H1 (cell line): ENCODE measurements at regions not wholly inside any gene's neighbourhood (a gene's known extent, or its start where the extent isn't known, plus 50 kb on each side); places are given as distances from the start of the nearest gene placed in this dataset.

Experiments
- CTCF ChIA-PET: fragments of 300-600 bp; sonication (Branson Sonifier 250); formaldehyde crosslinking; loops from one replicate; lab custom pipeline; 2021; ENCODE audit not compliant: partially characterized antibody; lab: Charles Lee
- POLR2A ChIA-PET: fragments of 300-600 bp; sonication (Branson Sonifier 250); formaldehyde crosslinking; loops from one replicate; lab custom pipeline; 2021; ENCODE audit warnings: inconsistent platforms; ENCODE audit not compliant: partially characterized antibody; lab: Charles Lee
- DNase-seq, 2 experiments: peaks; one replicate each; pipeline versions ENCODE4 v3.0.0 to v3.0.0-alpha.2; 2010 to 2022; ENCODE audit warnings: low spot score in 2 of 2, low read depth in 1 of 2, mixed read lengths in 1 of 2
- FAIRE-seq: peaks from 2 replicates; lab custom pipeline; 2011; peaks lifted over from hg19 to GRCh38; lab: Jason Lieb, UNC
- H2AFZ ChIP-seq: 2 replicates; pipeline ENCODE4 v1.8.1; 2012; ENCODE audit warnings: low read length, inconsistent platforms
- H2AK5ac ChIP-seq: 2 replicates; pipeline ENCODE4 v1.6.1; 2013; ENCODE audit warnings: low read depth, low read length
- H2BK120ac ChIP-seq: replicated peaks from 2 replicates; pipeline ENCODE3; 2013; ENCODE audit warnings: low read depth, low read length, inconsistent platforms
- H2BK12ac ChIP-seq: 2 replicates; pipeline ENCODE4 v1.6.1; 2013; ENCODE audit warnings: low read depth, low read length
- H2BK15ac ChIP-seq: 2 replicates; pipeline ENCODE4 v1.6.1; 2013; ENCODE audit warnings: low read length
- H2BK20ac ChIP-seq: 2 replicates; pipeline ENCODE4 v1.6.1; 2013; ENCODE audit warnings: low read length
- H2BK5ac ChIP-seq: 2 replicates; pipeline ENCODE4 v1.6.1; 2013; ENCODE audit warnings: low read depth, low read length
- H3K14ac ChIP-seq: 2 replicates; pipeline ENCODE4 v1.6.1; 2013; ENCODE audit warnings: inconsistent platforms; ENCODE audit not compliant: insufficient read length
- H3K18ac ChIP-seq: 2 replicates; pipeline ENCODE4 v1.6.1; 2013; ENCODE audit warnings: low read length; ENCODE audit errors: extremely low read depth
- H3K23ac ChIP-seq: 2 replicates; pipeline ENCODE4 v1.6.1; 2013; ENCODE audit warnings: inconsistent platforms; ENCODE audit not compliant: insufficient read length
- H3K23me2 ChIP-seq: 2 replicates; pipeline ENCODE4 v1.6.1; 2013; ENCODE audit warnings: low read depth, low read length
- H3K27ac ChIP-seq: 2 replicates; pipeline ENCODE4 v1.6.1; 2011; ENCODE audit warnings: low read depth, low read length, inconsistent platforms
- H3K27me3 ChIP-seq, 4 experiments: replicated peaks in 1 of 4; 1 replicate in 1 of 4; 2 replicates in 3 of 4; pipeline versions ENCODE4 v1.6.1 to v1.8.1; 2011 to 2013; ENCODE audit warnings: low read length in 3 of 4, mild to moderate bottlenecking in 3 of 4, inconsistent platforms in 2 of 4, mixed read lengths in 2 of 4, moderate library complexity in 1 of 4; ENCODE audit not compliant: control insufficient read depth in 3 of 4, insufficient read depth in 3 of 4; ENCODE audit errors: extremely low read depth in 1 of 4
- H3K36me3 ChIP-seq, 4 experiments: 2 replicates each; pipeline versions ENCODE4 v1.6.1 to v1.8.1; 2011 to 2013; ENCODE audit warnings: mild to moderate bottlenecking in 4 of 4, low read length in 3 of 4, moderate library complexity in 2 of 4, control low read depth in 1 of 4, inconsistent platforms in 1 of 4; ENCODE audit not compliant: insufficient read depth in 4 of 4, control insufficient read depth in 2 of 4
- H3K4ac ChIP-seq: replicated peaks from 2 replicates; pipeline ENCODE3; 2013; ENCODE audit warnings: low read length, low read depth, mixed read lengths, inconsistent platforms; ENCODE audit not compliant: insufficient read length
- H3K4me1 ChIP-seq, 4 experiments: replicated peaks in 1 of 4; 1 replicate in 1 of 4; 2 replicates in 3 of 4; pipeline versions ENCODE4 v1.6.1 to v1.8.1; 2011 to 2013; ENCODE audit warnings: low read length in 3 of 4, inconsistent platforms in 2 of 4, mixed read lengths in 1 of 4; ENCODE audit not compliant: insufficient read depth in 4 of 4, control insufficient read depth in 3 of 4
- H3K4me2 ChIP-seq, 2 experiments: 2 replicates each; pipeline versions ENCODE4 v1.6.1 to v1.8.1; 2011 to 2013; ENCODE audit warnings: low read depth in 2 of 2, low read length in 2 of 2, control low read depth in 1 of 2, inconsistent platforms in 1 of 2, mild to moderate bottlenecking in 1 of 2; ENCODE audit not compliant: insufficient read depth in 1 of 2
- H3K4me3 ChIP-seq, 4 experiments: fragments of 200-600, 300-600 bp in 1 of 4; sonication (generic), shearing (Covaris generic), sonication (Bioruptor Twin) in 1 of 4; 2 replicates each; pipeline versions ENCODE4 v1.5.1 to v1.8.1; 2011 to 2016; ENCODE audit warnings: low read length in 4 of 4, low read depth in 3 of 4, control low read depth in 2 of 4, inconsistent platforms in 2 of 4, mild to moderate bottlenecking in 2 of 4, mixed read lengths in 1 of 4, moderate library complexity in 1 of 4; ENCODE audit not compliant: insufficient read depth in 2 of 4; ENCODE audit errors: extremely low read depth in 1 of 4
- H3K56ac ChIP-seq: replicated peaks from 2 replicates; pipeline ENCODE3; 2013; ENCODE audit warnings: low read depth, mild to moderate bottlenecking, mixed read lengths, low read length, inconsistent platforms; ENCODE audit not compliant: insufficient read length
- H3K79me1 ChIP-seq: 2 replicates; pipeline ENCODE4 v1.6.1; 2013; ENCODE audit warnings: low read depth, low read length, control low read depth
- H3K79me2 ChIP-seq, 2 experiments: 2 replicates each; pipeline versions ENCODE4 v1.6.1 to v1.8.1; 2012 to 2013; ENCODE audit warnings: low read length in 2 of 2, mild to moderate bottlenecking in 2 of 2, inconsistent platforms in 1 of 2; ENCODE audit not compliant: insufficient read depth in 2 of 2, control insufficient read depth in 1 of 2
- H3K9ac ChIP-seq, 4 experiments: replicated peaks in 1 of 4; 1 replicate in 1 of 4; 2 replicates in 3 of 4; pipeline versions ENCODE4 v1.6.1 to v1.8.1; 2011 to 2013; ENCODE audit warnings: low read depth in 3 of 4, low read length in 3 of 4, control low read depth in 2 of 4, mild to moderate bottlenecking in 2 of 4, moderate library complexity in 2 of 4, inconsistent platforms in 1 of 4; ENCODE audit errors: extremely low read depth in 1 of 4
- H3K9me3 ChIP-seq, 2 experiments: 2 replicates each; pipeline versions ENCODE4 v1.6.1 to v1.8.1; 2012 to 2013; ENCODE audit warnings: mild to moderate bottlenecking in 2 of 2, moderate library complexity in 2 of 2, control low read depth in 1 of 2, inconsistent platforms in 1 of 2, low read depth in 1 of 2, low read length in 1 of 2, mixed read lengths in 1 of 2; ENCODE audit not compliant: insufficient read depth in 2 of 2
- H4K20me1 ChIP-seq, 2 experiments: replicated peaks in 1 of 2; 2 replicates each; pipeline versions ENCODE3 to v1.8.1; 2011 to 2013; ENCODE audit warnings: inconsistent platforms in 2 of 2, low read length in 2 of 2, mild to moderate bottlenecking in 1 of 2; ENCODE audit not compliant: insufficient read depth in 2 of 2, control insufficient read depth in 1 of 2
- H4K5ac ChIP-seq: 2 replicates; pipeline ENCODE4 v1.6.1; 2013; ENCODE audit warnings: low read length, low read depth, mixed read lengths, inconsistent platforms; ENCODE audit not compliant: insufficient read length
- H4K8ac ChIP-seq: 2 replicates; pipeline ENCODE4 v1.8.0; 2013; ENCODE audit warnings: mild to moderate bottlenecking, moderate library complexity, low read length, inconsistent platforms; ENCODE audit not compliant: insufficient read depth; ENCODE audit errors: extremely low read depth
- H4K91ac ChIP-seq: replicated peaks from 2 replicates; pipeline ENCODE3; 2013; ENCODE audit warnings: low read length, mixed read lengths, inconsistent platforms; ENCODE audit not compliant: insufficient read length
- BACH1 ChIP-seq: IDR thresholded peaks from 2 replicates; pipeline ENCODE4 v1.6.1; 2012; ENCODE audit warnings: low read length, improper control_type of control experiment
- BRCA1 ChIP-seq: IDR thresholded peaks from 2 replicates; pipeline ENCODE4 v1.6.1; 2012; ENCODE audit warnings: low read depth, low read length, improper control_type of control experiment
- CBX5 ChIP-seq: fragments of 300-800, 300-1000 bp; sonication (generic); IDR thresholded peaks from 2 replicates; pipeline ENCODE4 v1.7.1; 2016; ENCODE audit warnings: antibody characterized with exemption, low read length, low read depth
- CBX8 ChIP-seq: fragments of 300-800, 300-1000 bp; sonication (generic); IDR thresholded peaks from 2 replicates; pipeline ENCODE4 v1.7.1; 2016; ENCODE audit warnings: low read depth, low read length, borderline replicate concordance
- CTCF ChIP-seq, 3 experiments: IDR thresholded peaks; 1 replicate in 2 of 3; 2 replicates in 1 of 3; pipeline versions ENCODE4 v1.5.1 to v1.6.1; 2011; ENCODE audit warnings: low read length in 3 of 3, mild to moderate bottlenecking in 3 of 3, inconsistent platforms in 2 of 3, low read depth in 1 of 3, moderate library complexity in 1 of 3; ENCODE audit not compliant: insufficient read depth in 1 of 3; ENCODE audit errors: control extremely low read depth in 1 of 3
- GABPA ChIP-seq: IDR thresholded peaks from 2 replicates; pipeline ENCODE4 v1.6.1; 2011; ENCODE audit warnings: mild to moderate bottlenecking, low read length, moderate library complexity, borderline replicate concordance; ENCODE audit not compliant: insufficient read depth
- HDAC2 ChIP-seq, 2 experiments: fragments of 300-600 bp in 1 of 2; sonication (generic) in 1 of 2; IDR thresholded peaks; 2 replicates each; pipeline ENCODE4 v1.6.1; 2011 to 2012; ENCODE audit warnings: low read depth in 2 of 2, low read length in 2 of 2, mild to moderate bottlenecking in 2 of 2, moderate library complexity in 2 of 2, borderline replicate concordance in 1 of 2, inconsistent platforms in 1 of 2
- POLR2A ChIP-seq, 2 experiments: IDR thresholded peaks; 1 replicate in 1 of 2; 2 replicates in 1 of 2; pipeline ENCODE4 v1.6.1; 2011; ENCODE audit warnings: low read depth in 2 of 2, low read length in 2 of 2, mild to moderate bottlenecking in 2 of 2; ENCODE audit errors: control extremely low read depth in 1 of 2
- SUZ12 ChIP-seq: fragments of 200-600 bp; sonication (generic); IDR thresholded peaks from 2 replicates; pipeline ENCODE4 v1.6.1; 2012; ENCODE audit warnings: mild to moderate bottlenecking, inconsistent platforms, low read length, moderate library complexity, mixed read lengths
- USF2 ChIP-seq: IDR thresholded peaks from 2 replicates; pipeline ENCODE4 v1.6.1; 2011; ENCODE audit warnings: low read length, improper control_type of control experiment
- YY1 ChIP-seq: IDR thresholded peaks from 2 replicates; pipeline ENCODE4 v1.6.1; 2011; ENCODE audit warnings: low read depth, mild to moderate bottlenecking, low read length
- WGBS, 2 experiments: shearing (Covaris generic) in 1 of 2; methylation state at CpG; one replicate each; pipeline versions ENCODE4 v1.1.6 to v1.1.7; 2013 to 2015; ENCODE audit warnings: low lambda C conversion rate in 2 of 2, mixed read lengths in 2 of 2, inconsistent platforms in 1 of 2, low coverage in 1 of 2, missing lambda C conversion rate in 1 of 2; ENCODE audit not compliant: insufficient replicate concordance in 2 of 2, insufficient coverage in 1 of 2, insufficient read length in 1 of 2; ENCODE audit errors: extremely low coverage in 1 of 2, missing lambda C conversion rate in 1 of 2; 5-methylcytosine and 5-hydroxymethylcytosine counted together

GRCh38 chr4:71683309-71683708 is 100.6 kb downstream of the GC start:
- no peaks in the 10 kb centered on the region for H3K79me1 ChIP-seq
- H3K79me2 ChIP-seq = no peaks in the 10 kb centered on the region
- H3K4ac ChIP-seq = no peak overlapping the region
- no peaks in the 10 kb centered on the region; a peak in 1 of 7 replicates for H3K4me1 ChIP-seq
- H3K36me3 ChIP-seq = no peaks in the 10 kb centered on the region
- H3K9ac ChIP-seq = no peak overlapping the region
- H3K9me3 ChIP-seq = no peaks in the 10 kb centered on the region
- H2BK12ac ChIP-seq = no peak overlapping the region
- H4K8ac ChIP-seq = no peak overlapping the region
- no peak overlapping the region for H4K5ac ChIP-seq
- H3K27me3 ChIP-seq = no peaks in the 10 kb centered on the region
- WGBS, 2 experiments = 87% methylated on average over 4 of the region's 4 CpGs; no CpG with 5 or more reads in 1 of the 2 experiments
- FAIRE-seq (no peak), DNase-seq (no peak)
- H3K56ac ChIP-seq = no peak overlapping the region
- CTCF ChIA-PET = interaction anchor here (0.5 to 1.4 kb wide), 5 partner anchors 9 to 413 kb away, joined by 3 to 4 read pairs (median 3); no protein-coding TSS in a partner anchor
- no peaks in the 10 kb centered on the region for H4K20me1 ChIP-seq
- no peak overlapping the region for H2AFZ ChIP-seq
- POLR2A ChIA-PET = interaction anchor here (0.7 kb wide), 1 partner anchor 35 kb away, joined by 3 read pairs; no protein-coding TSS in a partner anchor
- H3K23ac ChIP-seq = no peak overlapping the region
- no peak overlapping the region for H2BK120ac ChIP-seq
- no peak overlapping the region for H2BK5ac ChIP-seq
- no peak overlapping the region for H2AK5ac ChIP-seq
- no peak overlapping the region for H4K91ac ChIP-seq
- H3K4me2 ChIP-seq = no peak overlapping the region
- no peak overlapping the region for H2BK20ac ChIP-seq
- H3K14ac ChIP-seq = no peak overlapping the region
- H3K18ac ChIP-seq = no peak overlapping the region
- no peak overlapping the region for H2BK15ac ChIP-seq
- no peaks in the 10 kb centered on the region for H3K23me2 ChIP-seq
- H3K4me3 ChIP-seq = no peak overlapping the region
- no peak overlapping the region for H3K27ac ChIP-seq
- no peak for TF ChIP-seq POLR2A (IDR thresholded peaks at IDR 0.05; ENCODE audit: control extremely low read depth in 1 of 2, low read depth in 2 of 2, low read length in 2 of 2)
- TF ChIP-seq CBX8 = no peak
- no peak for TF ChIP-seq HDAC2 (IDR thresholded peaks at IDR 0.05; ENCODE audit: borderline replicate concordance in 1 of 2, low read depth in 2 of 2, low read length in 2 of 2)
- TF ChIP-seq SUZ12 = no peak
- TF ChIP-seq USF2 = no peak
- no peak for TF ChIP-seq YY1
- no peak for TF ChIP-seq CBX5
- no peak for TF ChIP-seq BRCA1
- TF ChIP-seq CTCF (IDR thresholded peaks at IDR 0.05; ENCODE audit: control extremely low read depth in 1 of 3, insufficient read depth in 1 of 3, low read depth in 1 of 3, low read length in 3 of 3) = no peak
- no peak for TF ChIP-seq BACH1
- no peak for TF ChIP-seq GABPA
